ENCODE measurements at regions not wholly inside any gene's neighbourhood (a gene's known extent, or its start where the extent isn't known, plus 50 kb on each side); places are given as distances from the start of the nearest gene placed in this dataset.

GRCh38 chr17:20920815-20921199, 122.0 kb downstream of the USP22 start:
- no peak overlapping the region for H3K4me3 ChIP-seq
- 52 to 77% methylated on average over 1 of the region's 1 CpG for WGBS, 2 donors
- H3K9me3 ChIP-seq, result no peaks in the 10 kb centered on the region
- DNase-seq (no peak), ATAC-seq (ENCODE audit: low FRiP score in 2 of 2) (peak in 1 of 2 donors; percentile 93)
- H3K27me3 ChIP-seq, result no peaks in the 10 kb centered on the region
- H3K36me3 ChIP-seq, result no peaks in the 10 kb centered on the region
- H3K4me1 ChIP-seq, result peaks cover 0 to 5% (median 0%) of the 10 kb centered on the region in 4 donors
- no peak overlapping the region for H3K27ac ChIP-seq
- no peak for TF ChIP-seq CTCF (IDR thresholded peaks at IDR 0.05)

- Histone ChIP-seq H3K36me3 (no peaks in the 10 kb centered on the region), H3K4me3 (no peak overlapping the region), H3K27ac (peak overlapping the region in 1 of 4 donors; percentile 13), H3K4me1 (peaks cover 0 to 5% (median 0%) of the 10 kb centered on the region in 4 donors), H3K9me3 (no peaks in the 10 kb centered on the region), H3K27me3 (no peaks in the 10 kb centered on the region)
- ATAC-seq (ENCODE audit: low FRiP score in 2 of 2) (peak in 1 of 2 donors; percentile 70), DNase-seq (no peak)
- WGBS, 2 donors, result 71 to 79% methylated on average over 1 of the region's 1 CpG
- no peak for TF ChIP-seq EP300 (IDR thresholded peaks at IDR 0.05)
- TF ChIP-seq POLR2A (IDR thresholded peaks at IDR 0.05), result no peak
- no peak for TF ChIP-seq POLR2AphosphoS5 (IDR thresholded peaks at IDR 0.05)
- TF ChIP-seq CTCF (IDR thresholded peaks at IDR 0.05), result no peak
Observed at GRCh38 chr17:20922128-20922670, 120.6 kb downstream of the USP22 start.

GRCh38 chr17:20924306-20924705, 118.5 kb downstream of the USP22 start:
- ATAC-seq (ENCODE audit: low FRiP score in 2 of 2), result no peak
- Histone ChIP-seq H3K4me1 (peaks cover 0 to 5% (median 0%) of the 10 kb centered on the region in 4 donors), H3K9me3 (no peaks in the 10 kb centered on the region), H3K27me3 (no peaks in the 10 kb centered on the region), H3K27ac (peak overlapping the region in 2 of 4 donors; percentile 14 to 59), H3K4me3 (no peak overlapping the region), H3K36me3 (no peaks in the 10 kb centered on the region)
- 53 to 60% methylated on average over 5 of the region's 5 CpGs for WGBS, 2 donors
- DNase-seq, result no peak
- TF ChIP-seq CTCF (IDR thresholded peaks at IDR 0.05) (no peak), POLR2AphosphoS5 (IDR thresholded peaks at IDR 0.05) (no peak), POLR2A (IDR thresholded peaks at IDR 0.05) (no peak), EP300 (IDR thresholded peaks at IDR 0.05) (no peak)

- Histone ChIP-seq H3K27ac (no peak overlapping the region), H3K4me1 (peaks cover 0 to 5% (median 0%) of the 10 kb centered on the region in 4 donors), H3K36me3 (no peaks in the 10 kb centered on the region), H3K9me3 (no peaks in the 10 kb centered on the region), H3K27me3 (no peaks in the 10 kb centered on the region), H3K4me3 (no peak overlapping the region)
- DNase-seq (no peak), ATAC-seq (ENCODE audit: low FRiP score in 2 of 2) (no peak)
- TF ChIP-seq POLR2A (IDR thresholded peaks at IDR 0.05) (no peak), EP300 (IDR thresholded peaks at IDR 0.05) (no peak), POLR2AphosphoS5 (IDR thresholded peaks at IDR 0.05) (no peak), CTCF (IDR thresholded peaks at IDR 0.05) (no peak)
- 75 to 87% methylated on average over 3 of the region's 3 CpGs for WGBS, 2 donors
Observed at GRCh38 chr17:20925091-20925490, 117.7 kb downstream of the USP22 start.

- DNase-seq (no peak), ATAC-seq (ENCODE audit: low FRiP score in 2 of 2) (no peak)
- H3K4me1 ChIP-seq, result peaks cover 0 to 5% (median 0%) of the 10 kb centered on the region in 4 donors
- no peaks in the 10 kb centered on the region for H3K36me3 ChIP-seq
- H3K27me3 ChIP-seq, result no peaks in the 10 kb centered on the region
- WGBS, 2 donors, result 67 to 74% methylated on average over 2 of the region's 2 CpGs
- H3K27ac ChIP-seq, result no peak overlapping the region
- no peaks in the 10 kb centered on the region for H3K9me3 ChIP-seq
- TF ChIP-seq EP300 (IDR thresholded peaks at IDR 0.05), result no peak
- no peak overlapping the region for H3K4me3 ChIP-seq
Observed at GRCh38 chr17:20925954-20926353, 116.9 kb downstream of the USP22 start.

Data from upper lobe of left lung (tissue), 6 donors.